Spleen (tissue), 11 donors: ENCODE measurements at regions not wholly inside any gene's neighbourhood (a gene's known extent, or its start where the extent isn't known, plus 50 kb on each side); places are given as distances from the start of the nearest gene placed in this dataset.

Experiments used
- DNase-seq: peaks from one replicate; pipeline ENCODE4 v3.0.0-alpha.2; 2020
- H3K27ac ChIP-seq, 8 donors: fragments of 200-600 bp; sonication (generic) in 7 of 8; 1 replicate in 4 of 8; 2 replicates in 4 of 8; pipeline versions ENCODE4 v1.5.0 to v1.8.0; 2016 to 2021; ENCODE audit warnings: inconsistent platforms in 4 of 8, mild to moderate bottlenecking in 4 of 8, moderate library complexity in 1 of 8
- H3K27me3 ChIP-seq, 7 donors: fragments of 200-600 bp; sonication (generic) in 6 of 7; replicated peaks in 1 of 7; 1 replicate in 4 of 7; 2 replicates in 3 of 7; pipeline versions ENCODE4 v1.5.0 to v1.8.0; 2016 to 2021; ENCODE audit warnings: inconsistent platforms in 3 of 7, mild to moderate bottlenecking in 1 of 7
- H3K36me3 ChIP-seq, 6 donors: fragments of 200-600 bp; sonication (generic) in 5 of 6; 1 replicate in 4 of 6; 2 replicates in 2 of 6; pipeline versions ENCODE4 v1.5.0 to v1.8.0; 2016 to 2021; ENCODE audit warnings: inconsistent platforms in 2 of 6
- H3K4me1 ChIP-seq, 6 donors: fragments of 200-600 bp; sonication (generic) in 5 of 6; 1 replicate in 3 of 6; 2 replicates in 3 of 6; pipeline versions ENCODE4 v1.5.0 to v1.8.0; 2016 to 2021; ENCODE audit warnings: inconsistent platforms in 3 of 6
- H3K4me3 ChIP-seq, 8 donors: fragments of 200-600 bp; sonication (generic) in 7 of 8; 1 replicate in 4 of 8; 2 replicates in 4 of 8; pipeline versions ENCODE4 v1.5.0 to v1.8.0; 2016 to 2021; ENCODE audit warnings: inconsistent platforms in 4 of 8, mild to moderate bottlenecking in 4 of 8, moderate library complexity in 2 of 8
- H3K9me3 ChIP-seq, 8 donors: fragments of 200-600 bp; sonication (generic) in 7 of 8; 1 replicate in 4 of 8; 2 replicates in 4 of 8; pipeline versions ENCODE4 v1.5.0 to v1.8.0; 2016 to 2021; ENCODE audit warnings: inconsistent platforms in 4 of 8
- POLR2A ChIP-seq, 3 donors: fragments of 450-650 bp; IDR thresholded peaks; one replicate each; pipeline ENCODE4 v1.5.1; 2017; ENCODE audit warnings: antibody characterized with exemption in 3 of 3, mild to moderate bottlenecking in 1 of 3
- POLR2AphosphoS5 ChIP-seq, 3 donors: sonication (generic); formaldehyde crosslinking; IDR thresholded peaks; one replicate each; pipeline ENCODE4 v1.5.1; 2017; ENCODE audit warnings: antibody characterized with exemption in 3 of 3
- WGBS, 5 donors: extraction: QIAGEN DNeasy Blood & Tissue Kit in 3 of 5; methylation state at CpG; one replicate each; pipeline versions ENCODE4 v1.1.5 to v1.1.7; 2013 to 2018; 5-methylcytosine and 5-hydroxymethylcytosine counted together
- intact Hi-C: fragments of 100-400 bp; cut with DNase I; formaldehyde crosslinking; loops from one replicate; pipeline ENCODE4 v1.15.0; 2023; ENCODE audit warnings: low total_unique reads
- TF ChIP-seq, protein P1 (sequence below), 11 experiments: fragments of 200-600 bp in 7 of 11; fragments of 450-650 bp in 4 of 11; sonication (generic) in 4 of 11; IDR thresholded peaks in 8 of 11; conservative IDR thresholded peaks in 3 of 11; 1 replicate in 7 of 11; 2 replicates in 4 of 11; pipeline versions ENCODE4 v1.4.0 to v1.8.0; 2016 to 2021; ENCODE audit warnings: antibody characterized with exemption in 11 of 11, inconsistent platforms in 4 of 11, mild to moderate bottlenecking in 1 of 11
- donor health status: healthy with polysubstance abuse.
- donor health status: DM: no; HTN: no; CAD: no; lungs with moderate emphysema.
- donor health status: DM: no; HTN: no; CAD: no.
- donor health status: Bipolar disorder and iron deficiency.
- donor health status: healthy.
- donor health status: DM: no; HTN: no; CAD: no.
- donor health status: DM: yes; HTN: yes; CAD: no.

DNA sequence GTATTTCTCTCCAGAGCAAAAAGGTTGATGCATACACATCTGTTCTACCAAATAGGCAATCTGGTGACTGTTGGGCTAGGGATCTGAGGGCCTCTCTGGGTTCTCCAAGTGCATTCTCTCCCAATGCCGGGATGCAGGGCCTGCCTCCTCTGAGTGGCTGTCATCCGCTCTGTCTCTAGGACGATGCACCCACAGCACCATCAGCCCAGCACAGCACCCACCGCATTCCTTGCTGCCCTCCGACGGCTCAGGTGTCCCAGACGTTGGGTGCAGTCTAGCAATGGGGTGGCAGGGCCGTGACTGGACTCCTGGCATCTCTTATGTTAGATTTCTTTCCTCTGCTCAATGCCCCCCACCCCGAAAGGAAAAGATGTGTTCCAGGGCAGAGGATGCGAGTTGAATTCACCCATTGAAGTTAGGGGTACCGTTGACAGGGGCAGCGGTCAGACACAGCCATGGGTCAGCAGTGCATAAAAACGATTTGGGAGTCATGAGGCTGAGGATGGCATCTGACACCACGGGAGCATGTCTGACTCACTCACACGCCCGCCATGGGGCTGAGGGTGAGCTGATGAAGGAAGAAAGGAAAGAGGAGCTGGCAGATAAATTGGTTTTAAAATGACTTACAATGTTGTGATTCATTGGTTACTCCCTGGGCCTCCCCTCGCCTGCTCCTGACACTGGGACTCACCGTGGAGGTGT, 93.2 kb upstream of the C14orf180 start:
- TF ChIP-seq POLR2AphosphoS5 (IDR thresholded peaks at IDR 0.05) (no peak), POLR2A (IDR thresholded peaks at IDR 0.05) (no peak)
- TF ChIP-seq, protein P1, sequence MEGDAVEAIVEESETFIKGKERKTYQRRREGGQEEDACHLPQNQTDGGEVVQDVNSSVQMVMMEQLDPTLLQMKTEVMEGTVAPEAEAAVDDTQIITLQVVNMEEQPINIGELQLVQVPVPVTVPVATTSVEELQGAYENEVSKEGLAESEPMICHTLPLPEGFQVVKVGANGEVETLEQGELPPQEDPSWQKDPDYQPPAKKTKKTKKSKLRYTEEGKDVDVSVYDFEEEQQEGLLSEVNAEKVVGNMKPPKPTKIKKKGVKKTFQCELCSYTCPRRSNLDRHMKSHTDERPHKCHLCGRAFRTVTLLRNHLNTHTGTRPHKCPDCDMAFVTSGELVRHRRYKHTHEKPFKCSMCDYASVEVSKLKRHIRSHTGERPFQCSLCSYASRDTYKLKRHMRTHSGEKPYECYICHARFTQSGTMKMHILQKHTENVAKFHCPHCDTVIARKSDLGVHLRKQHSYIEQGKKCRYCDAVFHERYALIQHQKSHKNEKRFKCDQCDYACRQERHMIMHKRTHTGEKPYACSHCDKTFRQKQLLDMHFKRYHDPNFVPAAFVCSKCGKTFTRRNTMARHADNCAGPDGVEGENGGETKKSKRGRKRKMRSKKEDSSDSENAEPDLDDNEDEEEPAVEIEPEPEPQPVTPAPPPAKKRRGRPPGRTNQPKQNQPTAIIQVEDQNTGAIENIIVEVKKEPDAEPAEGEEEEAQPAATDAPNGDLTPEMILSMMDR (IDR thresholded peaks at IDR 0.05 in 8 of 11, conservative IDR thresholded peaks at IDR 0.05 in 3 of 11) = no peak
- Histone ChIP-seq H3K27ac (no peak overlapping the region), H3K4me1 (no peaks in the 10 kb centered on the region), H3K27me3 (peaks cover 0 to 37% (median 0%) of the 10 kb centered on the region in 7 donors), H3K4me3 (no peak overlapping the region), H3K36me3 (no peaks in the 10 kb centered on the region), H3K9me3 (peaks cover 0 to 25% (median 18%) of the 10 kb centered on the region in 8 donors)
- intact Hi-C loops = no loop called here
- DNase-seq = no peak
- 79 to 91% (median 88%) methylated on average over 18 of the region's 18 CpGs for WGBS, 5 donors

DNA sequence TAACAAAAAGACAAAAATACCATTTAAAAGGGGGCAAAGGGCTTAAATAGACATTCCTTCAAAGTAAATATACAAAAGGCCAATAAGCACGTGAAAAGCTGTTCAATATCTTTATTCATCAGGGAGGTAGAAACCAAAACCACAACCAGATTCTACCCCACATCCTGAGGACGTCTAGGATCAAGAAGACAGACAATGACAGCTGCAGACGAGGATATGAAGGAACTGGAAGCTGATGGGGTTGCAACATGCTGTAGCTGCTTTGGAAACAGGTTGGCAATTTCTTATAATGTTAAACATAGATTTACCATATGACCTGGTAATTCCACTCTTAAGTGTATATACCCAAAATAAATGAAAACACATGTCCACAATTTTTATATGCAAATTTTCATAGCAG, 85.1 kb upstream of the C14orf180 start:
- H3K27ac ChIP-seq = no peak overlapping the region
- H3K4me3 ChIP-seq = no peak overlapping the region
- no peaks in the 10 kb centered on the region for H3K4me1 ChIP-seq
- WGBS, 5 donors = 6 to 30% (median 18%) methylated on average over 3 of the region's 3 CpGs
- intact Hi-C loops = no loop called here
- H3K27me3 ChIP-seq = peaks cover 0 to 4% (median 0%) of the 10 kb centered on the region in 7 donors
- DNase-seq = no peak
- TF ChIP-seq, protein P1 (IDR thresholded peaks at IDR 0.05 in 8 of 11, conservative IDR thresholded peaks at IDR 0.05 in 3 of 11) = no peak
- TF ChIP-seq POLR2A (IDR thresholded peaks at IDR 0.05) (no peak), POLR2AphosphoS5 (IDR thresholded peaks at IDR 0.05) (no peak)
- no peaks in the 10 kb centered on the region for H3K36me3 ChIP-seq
- H3K9me3 ChIP-seq = peaks cover 0 to 22% (median 18%) of the 10 kb centered on the region in 8 donors

DNA sequence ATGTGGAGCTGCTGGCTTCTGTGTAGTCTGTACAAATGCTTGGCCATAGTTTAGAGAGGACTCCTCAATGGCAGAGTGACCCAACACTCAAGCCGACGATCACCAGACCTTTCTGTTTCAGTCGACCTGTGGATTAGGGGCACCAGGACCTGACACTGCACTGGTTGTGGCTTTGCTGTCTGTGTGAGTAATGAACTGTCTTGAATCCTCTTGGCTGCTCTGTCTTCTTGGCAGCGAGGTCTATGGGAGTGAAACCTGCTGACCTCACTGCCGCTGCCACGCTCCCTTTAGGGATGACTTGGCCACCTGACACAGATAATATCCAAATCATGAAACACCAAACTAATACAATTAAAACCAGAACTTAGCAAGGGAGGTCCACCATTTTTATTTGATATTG, 83.5 kb upstream of the C14orf180 start:
- 46 to 58% (median 55%) methylated on average over 6 of the region's 6 CpGs for WGBS, 5 donors
- intact Hi-C loops = no loop called here
- Histone ChIP-seq H3K9me3 (peaks cover 0 to 30% (median 22%) of the 10 kb centered on the region in 8 donors), H3K27me3 (no peaks in the 10 kb centered on the region), H3K4me3 (no peak overlapping the region), H3K4me1 (no peaks in the 10 kb centered on the region), H3K27ac (no peak overlapping the region), H3K36me3 (no peaks in the 10 kb centered on the region)
- no peak for DNase-seq
- TF ChIP-seq POLR2AphosphoS5 (IDR thresholded peaks at IDR 0.05) (no peak), POLR2A (IDR thresholded peaks at IDR 0.05) (no peak)
- TF ChIP-seq, protein P1 (IDR thresholded peaks at IDR 0.05 in 8 of 11, conservative IDR thresholded peaks at IDR 0.05 in 3 of 11) = no peak

DNA sequence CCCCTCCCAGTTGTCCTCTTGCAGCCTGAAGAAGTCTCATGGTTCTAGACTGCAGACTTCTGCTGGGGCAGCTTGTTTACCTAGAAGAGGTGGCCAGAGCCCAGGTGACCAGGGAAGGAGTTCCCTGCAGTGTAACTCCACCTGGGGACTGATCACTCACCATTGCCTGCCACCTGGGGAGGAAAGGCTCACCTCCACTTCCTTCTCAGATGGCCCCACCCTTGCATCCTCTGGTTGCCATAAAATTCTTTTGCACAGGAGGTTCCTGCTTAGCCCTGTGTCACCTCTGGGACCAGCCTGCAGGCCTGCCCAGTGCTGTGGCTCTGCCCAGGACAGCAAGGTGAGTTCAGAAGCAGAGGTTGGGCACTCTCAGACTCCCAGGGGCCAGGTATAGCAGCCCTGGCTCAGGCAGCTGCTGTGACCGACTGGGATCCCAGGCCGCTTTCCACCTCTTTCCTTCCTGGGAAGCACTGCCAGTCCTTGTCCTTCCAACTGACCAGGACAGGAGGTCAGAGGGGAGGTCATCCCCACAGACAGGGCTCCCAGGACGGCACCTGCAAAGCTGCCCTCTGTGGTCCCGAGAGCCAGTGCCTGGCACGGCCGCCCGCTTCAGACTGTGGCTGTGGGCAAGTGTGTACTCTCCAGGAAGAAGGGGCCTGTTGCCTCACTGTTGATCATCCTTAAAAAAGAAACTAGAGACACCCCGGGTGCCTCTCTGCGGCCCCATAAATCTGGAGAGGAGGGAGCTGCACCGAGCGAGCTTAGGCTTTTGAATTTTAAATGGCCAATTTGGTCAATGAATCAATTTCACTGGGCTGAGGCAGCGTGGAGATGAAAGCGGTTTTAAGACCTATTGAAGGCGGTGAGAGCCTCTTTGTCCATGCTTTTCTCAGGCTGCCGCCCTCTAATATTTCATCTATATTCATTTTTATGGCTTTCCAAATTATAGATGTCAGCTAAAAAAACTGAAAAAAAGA, 79.5 kb upstream of the C14orf180 start:
- peaks cover 4 to 48% (median 39%) of the 10 kb centered on the region in 8 donors for H3K9me3 ChIP-seq
- no peak overlapping the region for H3K4me3 ChIP-seq
- no peaks in the 10 kb centered on the region for H3K36me3 ChIP-seq
- intact Hi-C loops = no loop called here
- no peak overlapping the region for H3K27ac ChIP-seq
- TF ChIP-seq POLR2A (IDR thresholded peaks at IDR 0.05) (no peak), POLR2AphosphoS5 (IDR thresholded peaks at IDR 0.05) (no peak)
- TF ChIP-seq, protein P1 (IDR thresholded peaks at IDR 0.05 in 8 of 11, conservative IDR thresholded peaks at IDR 0.05 in 3 of 11) = no peak
- peaks cover 0 to 9% (median 0%) of the 10 kb centered on the region in 7 donors for H3K27me3 ChIP-seq
- no peaks in the 10 kb centered on the region for H3K4me1 ChIP-seq
- peak; percentile 56 for DNase-seq
- 73 to 84% (median 82%) methylated on average over 14 to 15 of the region's 15 CpGs for WGBS, 5 donors
